OCI-LY7 (cell line): ENCODE measurements at regions not wholly inside any gene's neighbourhood (a gene's known extent, or its start where the extent isn't known, plus 50 kb on each side); places are given as distances from the start of the nearest gene placed in this dataset.

Experiments
- CTCF ChIP-seq: fragments of 200-600 bp; sonication (generic); conservative IDR thresholded peaks from 2 replicates; pipeline ENCODE4 v1.5.1; 2014; ENCODE audit warnings: mild to moderate bottlenecking, antibody characterized with exemption, low read length, moderate library complexity, mixed read lengths
- EZH2phosphoT487 ChIP-seq: fragments of 200-600 bp; sonication (generic); IDR thresholded peaks from 2 replicates; pipeline ENCODE4 v1.6.1; 2018; ENCODE audit warnings: low read depth, borderline replicate concordance, mild to moderate bottlenecking, mixed run types, antibody characterized with exemption, low read length, moderate library complexity, mixed read lengths

DNA sequence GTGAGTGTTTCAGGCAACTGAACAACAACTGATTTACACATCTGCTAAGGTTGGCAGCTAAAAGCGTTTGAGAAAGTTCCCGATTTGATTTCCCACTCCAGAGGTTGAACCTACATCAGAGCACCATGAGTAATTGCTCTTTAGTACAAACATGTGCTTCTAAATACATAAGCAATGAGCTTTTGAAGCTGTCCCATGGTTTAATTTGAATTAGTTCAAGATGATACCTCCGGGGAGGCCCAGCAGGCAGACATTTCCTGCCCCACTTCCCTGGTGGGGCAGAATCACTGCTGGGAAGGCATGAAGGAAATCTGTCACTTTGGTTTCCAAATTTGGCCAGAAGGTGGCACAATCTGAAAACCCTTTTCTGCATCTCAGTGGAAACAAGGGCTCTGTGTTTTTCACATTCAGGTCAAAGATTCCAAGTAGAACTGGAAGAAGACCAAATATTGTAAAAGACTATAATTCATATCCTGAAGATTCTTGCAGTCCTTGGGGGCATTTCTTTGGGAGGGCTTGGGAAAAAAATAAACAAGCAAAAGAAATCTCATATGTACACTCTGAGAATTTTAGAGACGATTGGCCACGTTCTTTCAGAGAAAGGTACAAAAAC lies 176.2 kb upstream of the FAM20A start:
- peak; percentile 99 for TF ChIP-seq CTCF
- TF ChIP-seq EZH2phosphoT487: no peak
